WTC11 (cell line): ENCODE measurements at regions not wholly inside any gene's neighbourhood (a gene's known extent, or its start where the extent isn't known, plus 50 kb on each side); places are given as distances from the start of the nearest gene placed in this dataset.

Source experiments
- CTCF ChIP-seq: fragments of 200-600 bp; IDR thresholded peaks from 2 replicates; pipeline ENCODE4 v1.8.0; 2022; ENCODE audit warnings: antibody characterized with exemption
- ESRRA ChIP-seq: sonication (generic); formaldehyde crosslinking; IDR thresholded peaks from 2 replicates; pipeline ENCODE4 v1.8.1; 2022; ENCODE audit warnings: mild to moderate bottlenecking, missing genetic modification reagents, borderline replicate concordance
- MAX ChIP-seq: sonication (generic); formaldehyde crosslinking; IDR thresholded peaks from 2 replicates; pipeline ENCODE4 v1.8.0; 2022; ENCODE audit warnings: mild to moderate bottlenecking, missing genetic modification reagents
- NFYB ChIP-seq: sonication (generic); formaldehyde crosslinking; conservative IDR thresholded peaks from 2 replicates; pipeline ENCODE4 v1.8.0; 2022; ENCODE audit warnings: low read depth, missing genetic modification reagents
- PRRX2 ChIP-seq: fragments of 250-450 bp; sonication (Bioruptor Pico); IDR thresholded peaks from 2 replicates; pipeline ENCODE4 v1.8.0; 2021; ENCODE audit warnings: mild to moderate bottlenecking
- ZNF121 ChIP-seq: sonication (generic); formaldehyde crosslinking; IDR thresholded peaks from 2 replicates; pipeline ENCODE4 v1.8.0; 2023; ENCODE audit warnings: missing genetic modification reagents
- ZNF232 ChIP-seq: sonication (generic); formaldehyde crosslinking; IDR thresholded peaks from 2 replicates; pipeline ENCODE4 v1.8.0; 2022; ENCODE audit warnings: mild to moderate bottlenecking, missing genetic modification reagents

GRCh38 chr5:1998716-1999317, 116.1 kb upstream of the IRX4 start:
- TF ChIP-seq CTCF (no peak), ESRRA (no peak), ZNF121 (CRISPR knock-in tag) (no peak), MAX (no peak), ZNF232 (no peak), NFYB (no peak), PRRX2 (no peak)
